CD14-positive monocyte (primary cell): ENCODE measurements at regions not wholly inside any gene's neighbourhood (a gene's known extent, or its start where the extent isn't known, plus 50 kb on each side); places are given as distances from the start of the nearest gene placed in this dataset.
A peak's percentile ranks its signal among the peaks of the same experiment; 100 is the strongest.

Experiments used
- DNase-seq, 3 donors: peaks; one replicate each; pipeline ENCODE4 v3.0.0-alpha.2; 2011 to 2022
- H2AFZ ChIP-seq: 2 replicates; pipeline ENCODE4 v1.6.0; 2012; ENCODE audit warnings: mild to moderate bottlenecking, low read depth, low read length, inconsistent platforms; ENCODE audit not compliant: insufficient read depth, poor library complexity, severe bottlenecking
- H3K27ac ChIP-seq, 2 donors: 1 replicate in 1 of 2; 2 replicates in 1 of 2; pipeline ENCODE4 v1.5.1; 2012 to 2013; ENCODE audit warnings: low read length in 2 of 2, control low read depth in 1 of 2, inconsistent platforms in 1 of 2, low read depth in 1 of 2, mild to moderate bottlenecking in 1 of 2
- H3K27me3 ChIP-seq, 2 donors: one replicate each; pipeline versions ENCODE4 v1.6.0 to v1.6.1; 2011 to 2013; ENCODE audit warnings: low read length in 2 of 2; ENCODE audit not compliant: control insufficient read depth in 2 of 2, insufficient read depth in 2 of 2
- H3K36me3 ChIP-seq, 2 donors: replicated peaks in 1 of 2; 1 replicate in 1 of 2; 2 replicates in 1 of 2; pipeline versions ENCODE4 v1.5.1 to v1.6.1; 2012 to 2013; ENCODE audit warnings: low read length in 2 of 2, control low read depth in 1 of 2, inconsistent platforms in 1 of 2, mild to moderate bottlenecking in 1 of 2; ENCODE audit not compliant: insufficient read depth in 2 of 2, control insufficient read depth in 1 of 2
- H3K4me1 ChIP-seq, 2 donors: 1 replicate in 1 of 2; 2 replicates in 1 of 2; pipeline versions ENCODE4 v1.5.1 to v1.6.1; 2012 to 2013; ENCODE audit warnings: low read length in 2 of 2, control low read depth in 1 of 2, inconsistent platforms in 1 of 2, mild to moderate bottlenecking in 1 of 2, moderate library complexity in 1 of 2; ENCODE audit not compliant: insufficient read depth in 2 of 2, control insufficient read depth in 1 of 2
- H3K4me2 ChIP-seq: replicated peaks from 2 replicates; pipeline ENCODE3; 2012; ENCODE audit warnings: low read length, moderate library complexity, mild to moderate bottlenecking; ENCODE audit not compliant: poor library complexity, severe bottlenecking; ENCODE audit errors: extremely low read depth
- H3K4me3 ChIP-seq, 3 experiments: fragments of 200-600 bp in 1 of 3; sonication (generic) in 1 of 3; replicated peaks in 1 of 3; 1 replicate in 2 of 3; 2 replicates in 1 of 3; pipeline ENCODE4 v1.5.1; 2011 to 2013; ENCODE audit warnings: low read length in 3 of 3, mild to moderate bottlenecking in 3 of 3, control low read depth in 2 of 3, low read depth in 2 of 3, inconsistent platforms in 1 of 3, moderate library complexity in 1 of 3
- H3K79me2 ChIP-seq: 2 replicates; pipeline ENCODE4 v1.6.0; 2012; ENCODE audit warnings: mild to moderate bottlenecking, control low read depth, inconsistent platforms, low read length, moderate library complexity; ENCODE audit not compliant: insufficient read depth
- H3K9ac ChIP-seq: 2 replicates; pipeline ENCODE4 v1.6.0; 2017; ENCODE audit warnings: low read length, mild to moderate bottlenecking; ENCODE audit not compliant: insufficient read depth, poor library complexity, severe bottlenecking
- H3K9me3 ChIP-seq, 2 donors: replicated peaks in 1 of 2; 1 replicate in 1 of 2; 2 replicates in 1 of 2; pipeline versions ENCODE4 v1.5.1 to v1.6.1; 2012 to 2013; ENCODE audit warnings: low read length in 2 of 2, control low read depth in 1 of 2; ENCODE audit not compliant: control insufficient read depth in 1 of 2, insufficient read depth in 1 of 2
- H4K20me1 ChIP-seq: 2 replicates; pipeline ENCODE4 v1.6.0; 2012; ENCODE audit warnings: mild to moderate bottlenecking, low read length, control low read depth, moderate library complexity; ENCODE audit not compliant: insufficient read depth
- H3K27ac Mint-ChIP-seq, 7 donors: one replicate each; pipeline ENCODE4 v1.8.0; 2020; ENCODE audit warnings: mild to moderate bottlenecking in 7 of 7, mixed read lengths in 7 of 7, moderate library complexity in 6 of 7, inconsistent platforms in 2 of 7
- H3K27me3 Mint-ChIP-seq, 3 donors: one replicate each; pipeline ENCODE4 v1.8.0; 2021 to 2022; ENCODE audit warnings: low read depth in 3 of 3, mild to moderate bottlenecking in 3 of 3, mixed read lengths in 3 of 3, moderate library complexity in 3 of 3, inconsistent platforms in 1 of 3
- H3K36me3 Mint-ChIP-seq, 2 donors: one replicate each; pipeline ENCODE4 v1.8.0; 2020; ENCODE audit warnings: mixed read lengths in 2 of 2, inconsistent platforms in 1 of 2, mild to moderate bottlenecking in 1 of 2
- H3K4me1 Mint-ChIP-seq: one replicate; pipeline ENCODE4 v1.8.0; 2020; ENCODE audit warnings: mild to moderate bottlenecking, mixed read lengths
- H3K4me3 Mint-ChIP-seq, 2 donors: one replicate each; pipeline ENCODE4 v1.8.0; 2020; ENCODE audit warnings: mild to moderate bottlenecking in 2 of 2, mixed read lengths in 2 of 2, moderate library complexity in 1 of 2
- H3K9me3 Mint-ChIP-seq, 7 donors: one replicate each; pipeline ENCODE4 v1.8.0; 2020 to 2022; ENCODE audit warnings: mixed read lengths in 7 of 7, mild to moderate bottlenecking in 6 of 7, moderate library complexity in 6 of 7, inconsistent platforms in 2 of 7
- WGBS: methylation state at CpG from one replicate; pipeline ENCODE4 v1.1.5; 2013; ENCODE audit warnings: missing lambda C conversion rate; ENCODE audit not compliant: insufficient coverage; 5-methylcytosine and 5-hydroxymethylcytosine counted together
- intact Hi-C, 2 donors: fragments of 100-400 bp; cut with micrococcal nuclease; formaldehyde crosslinking; loops; one replicate each; pipeline versions ENCODE4 v1.15.0 to v1.15.1; 2023
- TF ChIP-seq, protein P1 (sequence below): fragments of 200-600 bp; IDR thresholded peaks from one replicate; pipeline ENCODE4 v1.8.0; 2022; ENCODE audit warnings: antibody characterized with exemption, mild to moderate bottlenecking

DNA sequence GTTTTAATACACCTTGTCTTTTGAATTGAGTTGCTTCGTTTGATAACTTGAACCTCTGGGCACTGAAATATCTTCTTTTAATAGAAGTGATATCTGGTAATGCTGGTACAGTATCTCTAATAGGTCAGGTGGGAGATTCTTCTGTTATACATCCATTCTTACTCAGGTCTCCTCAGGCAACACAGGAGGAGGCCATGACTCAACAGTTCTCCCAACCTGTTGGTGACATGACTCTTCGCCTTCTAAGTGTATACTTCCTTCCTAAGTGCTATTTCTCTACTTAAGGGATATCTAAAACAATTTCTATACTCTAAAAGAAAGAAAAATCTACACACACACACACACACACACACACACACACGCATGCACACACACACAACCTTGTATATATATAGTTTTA is 509.1 kb downstream of the PCNX1 start:
- Histone ChIP-seq H3K9me3 (no peaks in the 10 kb centered on the region), H3K27me3 (no peaks in the 10 kb centered on the region), H3K9ac (no peak overlapping the region), H3K4me2 (no peak overlapping the region), H3K4me3 (no peak overlapping the region), H2AFZ (no peak overlapping the region), H3K27ac (no peak overlapping the region), H3K4me1 (peaks cover 7 to 10% of the 10 kb centered on the region in 2 donors), H3K36me3 (peaks cover 0 to 29% of the 10 kb centered on the region in 2 donors), H4K20me1 (peaks cover 16% of the 10 kb centered on the region), H3K79me2 (peaks cover 22% of the 10 kb centered on the region)
- intact Hi-C loops: loop anchor here in 1 of 2 donors (10.0 kb wide), 1 partner anchor 272 kb away; no protein-coding TSS in a partner anchor
- H3K4me3 Mint-ChIP-seq: no peak overlapping the region
- peaks cover 35 to 40% of the 10 kb centered on the region in 2 donors for H3K36me3 Mint-ChIP-seq
- no peaks in the 10 kb centered on the region for H3K27me3 Mint-ChIP-seq
- WGBS: 80% methylated on average over 1 of the region's 3 CpGs
- TF ChIP-seq, protein P1, sequence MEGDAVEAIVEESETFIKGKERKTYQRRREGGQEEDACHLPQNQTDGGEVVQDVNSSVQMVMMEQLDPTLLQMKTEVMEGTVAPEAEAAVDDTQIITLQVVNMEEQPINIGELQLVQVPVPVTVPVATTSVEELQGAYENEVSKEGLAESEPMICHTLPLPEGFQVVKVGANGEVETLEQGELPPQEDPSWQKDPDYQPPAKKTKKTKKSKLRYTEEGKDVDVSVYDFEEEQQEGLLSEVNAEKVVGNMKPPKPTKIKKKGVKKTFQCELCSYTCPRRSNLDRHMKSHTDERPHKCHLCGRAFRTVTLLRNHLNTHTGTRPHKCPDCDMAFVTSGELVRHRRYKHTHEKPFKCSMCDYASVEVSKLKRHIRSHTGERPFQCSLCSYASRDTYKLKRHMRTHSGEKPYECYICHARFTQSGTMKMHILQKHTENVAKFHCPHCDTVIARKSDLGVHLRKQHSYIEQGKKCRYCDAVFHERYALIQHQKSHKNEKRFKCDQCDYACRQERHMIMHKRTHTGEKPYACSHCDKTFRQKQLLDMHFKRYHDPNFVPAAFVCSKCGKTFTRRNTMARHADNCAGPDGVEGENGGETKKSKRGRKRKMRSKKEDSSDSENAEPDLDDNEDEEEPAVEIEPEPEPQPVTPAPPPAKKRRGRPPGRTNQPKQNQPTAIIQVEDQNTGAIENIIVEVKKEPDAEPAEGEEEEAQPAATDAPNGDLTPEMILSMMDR: no peak
- H3K9me3 Mint-ChIP-seq: peaks cover 0 to 3% (median 0%) of the 10 kb centered on the region in 7 donors
- no peak for DNase-seq
- H3K4me1 Mint-ChIP-seq: peaks cover 20% of the 10 kb centered on the region
- H3K27ac Mint-ChIP-seq: peak overlapping the region in 1 of 7 donors; percentile 60

DNA sequence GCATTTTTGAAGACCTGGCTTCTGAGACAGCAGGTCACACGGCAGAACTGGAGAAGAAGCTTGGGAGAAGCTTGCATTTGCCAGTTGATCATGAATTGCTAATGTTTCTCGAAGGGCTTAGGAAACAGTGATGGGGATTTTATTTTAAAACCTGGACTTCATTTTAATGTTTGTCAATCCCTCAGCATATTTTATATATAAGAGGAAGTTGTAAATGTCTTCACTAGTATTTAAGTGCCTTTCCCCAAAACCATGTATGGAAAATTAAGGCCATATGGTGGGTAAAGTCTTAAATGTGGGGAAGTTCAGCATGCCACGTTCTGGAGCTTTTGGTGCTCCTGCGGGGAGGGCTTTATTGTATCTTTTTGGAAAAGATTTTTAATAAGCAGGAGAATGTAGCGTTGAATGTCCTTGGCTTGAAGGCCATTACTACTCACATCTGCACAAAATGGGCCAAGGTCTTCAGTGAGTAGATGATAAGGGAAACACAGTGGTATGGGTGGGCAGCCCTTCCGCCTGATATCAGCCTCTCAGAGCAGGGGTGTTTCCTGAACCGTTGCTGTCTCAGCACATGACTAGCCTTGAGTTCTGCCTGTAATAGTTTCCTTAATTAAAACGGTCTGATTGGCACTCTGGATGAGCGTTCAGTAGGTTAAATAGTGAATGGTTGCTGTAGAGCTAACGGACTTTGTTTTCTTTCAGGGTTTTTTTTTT is 511.4 kb downstream of the PCNX1 start:
- peak overlapping the region in 1 of 2 donors; percentile 30 for H3K27ac ChIP-seq
- WGBS: 53% methylated on average over 3 of the region's 10 CpGs

More for the DNA sequence above, 511.4 kb downstream of the PCNX1 start:
- peak overlapping the region in 1 of 2 donors; percentile 21 for H3K4me3 Mint-ChIP-seq
- H3K9ac ChIP-seq: no peak overlapping the region
- no peak overlapping the region for H2AFZ ChIP-seq
- H3K36me3 Mint-ChIP-seq: peaks cover 43 to 51% of the 10 kb centered on the region in 2 donors
- no peak overlapping the region for H3K4me3 ChIP-seq
- peaks cover 0 to 1% (median 0%) of the 10 kb centered on the region in 3 donors for H3K27me3 Mint-ChIP-seq
- DNase-seq: no peak
- H3K36me3 ChIP-seq: peaks cover 5 to 36% of the 10 kb centered on the region in 2 donors
- intact Hi-C loops: loop anchor here in 1 of 2 donors (10.0 kb wide), 1 partner anchor 274 kb away; no protein-coding TSS in a partner anchor
- H3K9me3 Mint-ChIP-seq: peaks cover 0 to 3% (median 0%) of the 10 kb centered on the region in 7 donors
- no peaks in the 10 kb centered on the region for H4K20me1 ChIP-seq
- H3K4me2 ChIP-seq: no peak overlapping the region
- TF ChIP-seq, protein P1: no peak
- H3K9me3 ChIP-seq: no peaks in the 10 kb centered on the region
- H3K27me3 ChIP-seq: no peaks in the 10 kb centered on the region
- H3K4me1 Mint-ChIP-seq: peaks cover 10% of the 10 kb centered on the region
- peaks cover 0 to 4% of the 10 kb centered on the region in 2 donors for H3K4me1 ChIP-seq
- no peaks in the 10 kb centered on the region for H3K79me2 ChIP-seq
- H3K27ac Mint-ChIP-seq: peak overlapping the region in 4 of 7 donors; percentile 31 to 83 (median 54)
